GM12878 (cell line): ENCODE measurements at regions not wholly inside any gene's neighbourhood (a gene's known extent, or its start where the extent isn't known, plus 50 kb on each side); places are given as distances from the start of the nearest gene placed in this dataset.

Source experiments
- ATAC-seq: fragments of 200-7000 bp; cut with Tn5 transposase; 3 replicates; pipeline ENCODE4 v1.9.1; 2020; ENCODE audit warnings: mild to moderate bottlenecking, moderate library complexity
- BruUV-seq: library from RNA; stranded (reverse); fragments of 400-500 nt; replicated peaks from 2 replicates; lab custom pipeline; 2021; lab: Mats Ljungman, UMichigan
- CTCF ChIA-PET: fragments of 300-600 bp; sonication (Branson Sonifier 250); formaldehyde crosslinking; extraction: SDS; loops from one replicate; lab custom pipeline; 2021; ENCODE audit warnings: inconsistent platforms; lab: Yijun Ruan, JAX
- POLR2A ChIA-PET: fragments of 350-600 bp; formaldehyde crosslinking; extraction: SDS; loops from one replicate; lab custom pipeline; 2021; ENCODE audit warnings: inconsistent platforms; lab: Charles Lee
- RAD21 ChIA-PET: fragments of 300-600 bp; sonication (Branson Sonifier 250); formaldehyde crosslinking; loops from one replicate; lab custom pipeline; 2023; ENCODE audit warnings: antibody characterized with exemption; ENCODE audit not compliant: unreplicated experiment; lab: Charles Lee
- SMC1A ChIA-PET: fragments of 300-600 bp; sonication (Branson Sonifier 250); formaldehyde crosslinking; loops from one replicate; lab custom pipeline; 2023; ENCODE audit not compliant: unreplicated experiment, uncharacterized antibody; lab: Charles Lee
- DNase-seq: peaks from one replicate; pipeline ENCODE4 v3.0.0-alpha.2; 2011; ENCODE audit warnings: low read depth, low spot score
- FAIRE-seq: peaks from 3 replicates; lab custom pipeline; 2011; peaks lifted over from hg19 to GRCh38; lab: Jason Lieb, UNC
- H2AFZ ChIP-seq: 2 replicates; pipeline ENCODE4 v1.6.0; 2011; ENCODE audit warnings: low read depth, low read length, control low read depth; ENCODE audit not compliant: control insufficient read depth
- H3K27ac ChIP-seq: 2 replicates; pipeline ENCODE4 v1.5.1; 2011; ENCODE audit warnings: control low read depth; ENCODE audit not compliant: control insufficient read depth, insufficient read depth
- H3K27me3 ChIP-seq, 2 experiments: replicated peaks in 1 of 2; 2 replicates each; pipeline versions ENCODE4 v1.6.0 to v1.6.1; 2011; ENCODE audit warnings: low read length in 1 of 2; ENCODE audit not compliant: control insufficient read depth in 2 of 2, insufficient read depth in 2 of 2
- H3K36me3 ChIP-seq, 2 experiments: 2 replicates each; pipeline ENCODE4 v1.5.1; 2011; ENCODE audit warnings: low read length in 1 of 2; ENCODE audit not compliant: control insufficient read depth in 2 of 2, insufficient read depth in 2 of 2
- H3K4me1 ChIP-seq: 2 replicates; pipeline ENCODE4 v1.6.1; 2011; ENCODE audit warnings: mild to moderate bottlenecking, low read length, moderate library complexity, mixed read lengths; ENCODE audit not compliant: control insufficient read depth, insufficient read depth
- H3K4me2 ChIP-seq: 2 replicates; pipeline ENCODE4 v1.6.0; 2011; ENCODE audit warnings: control low read depth; ENCODE audit not compliant: control insufficient read depth, insufficient read depth
- H3K4me3 ChIP-seq: fragments of 200-600 bp; sonication (generic); 2 replicates; pipeline ENCODE4 v1.5.1; 2016
- H3K79me2 ChIP-seq: 2 replicates; pipeline ENCODE4 v1.6.0; 2011; ENCODE audit warnings: low read length; ENCODE audit not compliant: control insufficient read depth, insufficient read depth
- H3K9ac ChIP-seq: 2 replicates; pipeline ENCODE4 v1.8.0; 2011; ENCODE audit warnings: low read length, control low read depth, mixed read lengths; ENCODE audit not compliant: control insufficient read depth, insufficient read depth
- H3K9me3 ChIP-seq: replicated peaks from 3 replicates; pipeline ENCODE4 v1.5.1; 2011; ENCODE audit warnings: mild to moderate bottlenecking, low read length; ENCODE audit not compliant: control insufficient read depth, insufficient read depth
- H4K20me1 ChIP-seq: 2 replicates; pipeline ENCODE4 v1.6.0; 2011; ENCODE audit not compliant: control insufficient read depth, insufficient read depth
- ATF3 ChIP-seq: IDR thresholded peaks from 2 replicates; pipeline ENCODE4 v1.6.1; 2011; ENCODE audit warnings: low read depth, mild to moderate bottlenecking, low read length, moderate library complexity, borderline replicate concordance; ENCODE audit errors: extremely low read depth
- CEBPZ ChIP-seq: fragments of 150-350 bp; IDR thresholded peaks from 2 replicates; pipeline ENCODE4 v1.6.1; 2016; ENCODE audit warnings: low read depth, low read length
- ELK1 ChIP-seq: IDR thresholded peaks from 2 replicates; pipeline ENCODE4 v1.6.1; 2012; ENCODE audit warnings: low read depth, low read length, improper control_type of control experiment
- NFIC ChIP-seq: IDR thresholded peaks from 2 replicates; pipeline ENCODE4 v1.6.1; 2012; ENCODE audit warnings: low read depth, mild to moderate bottlenecking, inconsistent platforms, low read length, moderate library complexity
- PRDM15 ChIP-seq: fragments of 450-650 bp; formaldehyde crosslinking; IDR thresholded peaks from 2 replicates; pipeline ENCODE4 v1.4.0; 2020; ENCODE audit warnings: mild to moderate bottlenecking, moderate library complexity
- SMAD1 ChIP-seq: fragments of 450-650 bp; IDR thresholded peaks from 2 replicates; pipeline ENCODE4 v1.6.1; 2018; ENCODE audit warnings: mild to moderate bottlenecking, low read depth; ENCODE audit not compliant: partially characterized antibody
- YY1 ChIP-seq: IDR thresholded peaks from 2 replicates; pipeline ENCODE4 v1.6.1; 2011; ENCODE audit warnings: low read depth, mild to moderate bottlenecking, low read length
- WGBS: methylation state at CpG from one replicate; pipeline ENCODE4 v1.1.6; 2016; ENCODE audit warnings: low lambda C conversion rate; ENCODE audit not compliant: insufficient replicate concordance, insufficient coverage; ENCODE audit errors: missing lambda C conversion rate; 5-methylcytosine and 5-hydroxymethylcytosine counted together
- in situ Hi-C: fragments of 300-500 bp; cut with MboI; formaldehyde crosslinking; loops from 9 replicates; pipeline ENCODE4 v1.14.3; 2018; ENCODE audit warnings: mixed read lengths
- intact Hi-C: fragments of 100-400 bp; cut with micrococcal nuclease; formaldehyde crosslinking; loops from one replicate; pipeline ENCODE4 v1.14.2; 2022; ENCODE audit not compliant: unreplicated experiment

- intact Hi-C loops (no loop called here), in situ Hi-C loops (no loop called here)
- WGBS = 0% methylated on average over 2 of the region's 2 CpGs
- H3K4me3 ChIP-seq = no peak overlapping the region
- DNase-seq = no peak
- ChIA-PET RAD21 (no interaction called here), SMC1A (no interaction called here)
- H4K20me1 ChIP-seq = no peaks in the 10 kb centered on the region
- no peaks in the 10 kb centered on the region for H3K79me2 ChIP-seq
- no peak overlapping the region for H2AFZ ChIP-seq
- no peak for TF ChIP-seq ATF3
- no peak for TF ChIP-seq ELK1
- no peak for TF ChIP-seq PRDM15 (CRISPR knock-in tag)
- no peak for TF ChIP-seq CEBPZ
- no peak for TF ChIP-seq NFIC
- TF ChIP-seq SMAD1 = no peak
- no peak for TF ChIP-seq YY1
- TF ChIP-seq, all 136 proteins: peak for 0
- CTCF ChIA-PET = no interaction called here
- no peak overlapping the region for H3K9ac ChIP-seq
- H3K4me1 ChIP-seq = no peaks in the 10 kb centered on the region
- FAIRE-seq (no peak), ATAC-seq (no peak)
- H3K9me3 ChIP-seq = no peaks in the 10 kb centered on the region
- POLR2A ChIA-PET = no interaction called here
- no peak overlapping the region for H3K27ac ChIP-seq
- no peaks in the 10 kb centered on the region for H3K27me3 ChIP-seq
- no TSS peak for BruUV-seq
- H3K36me3 ChIP-seq = no peaks in the 10 kb centered on the region
- H3K4me2 ChIP-seq = no peak overlapping the region
These were observed 212.5 kb downstream of the POSTN start for GRCh38 chr13:37385956-37386670.
